Lung (tissue), 11 donors: ENCODE measurements at regions not wholly inside any gene's neighbourhood (a gene's known extent, or its start where the extent isn't known, plus 50 kb on each side); places are given as distances from the start of the nearest gene placed in this dataset.

Experiments
- ATAC-seq: fragments of 200-7000 bp; cut with Tn5 transposase; one replicate; pipeline ENCODE4 v1.9.1; 2020; ENCODE audit warnings: moderate number of reproducible peaks; ENCODE audit not compliant: insufficient read depth, low FRiP score
- DNase-seq, 3 donors: peaks; one replicate each; pipeline ENCODE4 v3.0.0-alpha.2; 2013 to 2017
- H3K27ac ChIP-seq, 2 donors: one replicate each; pipeline ENCODE4 v1.5.1; 2013; ENCODE audit warnings: mild to moderate bottlenecking in 2 of 2, moderate library complexity in 2 of 2, control low read depth in 1 of 2, inconsistent platforms in 1 of 2, low read depth in 1 of 2, low read length in 1 of 2
- H3K27me3 ChIP-seq, 3 donors: one replicate each; pipeline ENCODE4 v1.5.1; 2013; ENCODE audit warnings: low read length in 2 of 3; ENCODE audit not compliant: control insufficient read depth in 3 of 3, insufficient read depth in 3 of 3
- H3K36me3 ChIP-seq, 4 donors: one replicate each; pipeline ENCODE4 v1.5.1; 2013; ENCODE audit warnings: low read length in 4 of 4, mild to moderate bottlenecking in 1 of 4, moderate library complexity in 1 of 4; ENCODE audit not compliant: control insufficient read depth in 4 of 4, insufficient read depth in 4 of 4
- H3K4me1 ChIP-seq, 5 donors: one replicate each; pipeline ENCODE4 v1.5.1; 2013; ENCODE audit warnings: low read length in 5 of 5, mild to moderate bottlenecking in 2 of 5, moderate library complexity in 1 of 5; ENCODE audit not compliant: control insufficient read depth in 5 of 5, insufficient read depth in 5 of 5
- H3K4me3 ChIP-seq: one replicate; pipeline ENCODE4 v1.5.1; 2013; ENCODE audit warnings: mild to moderate bottlenecking, control low read depth, moderate library complexity
- H3K9ac ChIP-seq, 2 donors: one replicate each; pipeline ENCODE4 v1.5.1; 2013; ENCODE audit warnings: low read length in 2 of 2, control low read depth in 1 of 2; ENCODE audit not compliant: insufficient read depth in 1 of 2
- H3K9me3 ChIP-seq, 4 donors: one replicate each; pipeline ENCODE4 v1.5.1; 2013; ENCODE audit warnings: low read length in 3 of 4, mild to moderate bottlenecking in 1 of 4, moderate library complexity in 1 of 4; ENCODE audit not compliant: control insufficient read depth in 4 of 4, insufficient read depth in 3 of 4
- CTCF ChIP-seq: IDR thresholded peaks from 2 replicates; pipeline ENCODE4 v1.5.1; 2012; ENCODE audit warnings: mild to moderate bottlenecking; ENCODE audit errors: control extremely low read depth, extremely low read depth
- WGBS, 2 donors: extraction: QIAGEN DNeasy Blood & Tissue Kit; methylation state at CpG; one replicate each; pipeline ENCODE4 v1.1.7; 2013; 5-methylcytosine and 5-hydroxymethylcytosine counted together
- donor health status: control.
- donor health status: control.
- donor health status: Bipolar disorder and iron deficiency.
- donor health status: healthy.
- donor health status: DM: yes; HTN: yes; CAD: no.

DNA sequence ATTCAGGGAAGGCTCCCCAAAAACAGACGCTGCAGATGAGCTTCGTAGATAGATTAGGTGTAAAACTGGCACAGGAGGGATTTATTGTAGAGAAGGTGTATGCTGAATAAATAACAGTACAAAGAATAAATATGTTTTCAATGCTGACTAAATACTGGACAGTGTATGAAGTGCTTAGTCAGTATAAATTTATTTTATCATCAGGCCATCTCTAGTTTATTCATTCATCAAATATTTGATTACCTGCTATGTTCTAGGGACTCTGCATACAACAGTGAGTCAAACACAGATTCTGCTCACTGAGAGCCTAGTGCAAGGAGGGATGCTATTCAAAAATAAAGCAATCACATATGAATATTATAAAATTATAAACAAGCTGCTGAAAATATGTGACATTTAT, 63.6 kb upstream of the TSPAN5 start:
- Histone ChIP-seq H3K36me3 (no peaks in the 10 kb centered on the region), H3K4me3 (no peak overlapping the region), H3K9me3 (no peaks in the 10 kb centered on the region), H3K4me1 (no peaks in the 10 kb centered on the region), H3K27me3 (no peaks in the 10 kb centered on the region), H3K27ac (no peak overlapping the region), H3K9ac (no peak overlapping the region)
- no peak for TF ChIP-seq CTCF
- 85 to 96% methylated on average over 2 of the region's 2 CpGs for WGBS, 2 donors
- ATAC-seq: no peak
- no peak for DNase-seq

DNA sequence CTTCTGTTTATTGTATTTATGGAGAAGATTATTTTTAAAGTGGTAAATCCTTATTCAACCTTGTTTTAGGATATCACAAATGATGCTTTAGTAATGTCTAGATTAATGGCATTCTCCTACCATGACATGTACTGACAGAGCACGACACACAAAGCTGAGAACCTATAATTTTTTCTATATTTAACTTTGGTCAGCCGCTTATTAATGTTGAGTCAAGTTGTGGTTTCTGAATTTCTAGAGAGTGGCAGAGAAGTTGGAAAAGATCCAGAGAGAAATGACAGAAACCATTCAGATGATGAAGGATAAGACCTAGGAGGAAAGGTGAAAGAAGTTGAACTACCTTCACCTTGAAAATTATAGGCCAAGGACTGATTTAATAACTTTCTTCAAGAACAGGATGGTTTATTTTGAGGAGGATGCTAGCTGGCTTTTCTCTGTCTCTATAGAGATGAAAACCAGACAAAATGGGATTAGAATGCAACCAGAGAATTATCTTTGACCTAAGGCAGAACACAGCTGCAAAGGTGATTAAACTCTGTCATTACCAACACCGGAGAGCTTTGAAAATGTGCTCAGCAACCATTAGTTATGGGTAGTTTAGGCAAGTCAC, 62.6 kb upstream of the TSPAN5 start:
- H3K4me1 ChIP-seq: no peaks in the 10 kb centered on the region
- H3K9me3 ChIP-seq: no peaks in the 10 kb centered on the region
- TF ChIP-seq CTCF: no peak
- no peaks in the 10 kb centered on the region for H3K27me3 ChIP-seq
- 49 to 62% methylated on average over 3 of the region's 3 CpGs for WGBS, 2 donors
- H3K9ac ChIP-seq: no peak overlapping the region
- no peak overlapping the region for H3K27ac ChIP-seq
- H3K4me3 ChIP-seq: no peak overlapping the region
- no peaks in the 10 kb centered on the region for H3K36me3 ChIP-seq
- DNase-seq (no peak), ATAC-seq (no peak)

- H3K9ac ChIP-seq: no peak overlapping the region
- DNase-seq: no peak
- TF ChIP-seq CTCF: no peak
These were observed 58.4 kb upstream of the TSPAN5 start for GRCh38 chr4:98716796-98717195.

DNA sequence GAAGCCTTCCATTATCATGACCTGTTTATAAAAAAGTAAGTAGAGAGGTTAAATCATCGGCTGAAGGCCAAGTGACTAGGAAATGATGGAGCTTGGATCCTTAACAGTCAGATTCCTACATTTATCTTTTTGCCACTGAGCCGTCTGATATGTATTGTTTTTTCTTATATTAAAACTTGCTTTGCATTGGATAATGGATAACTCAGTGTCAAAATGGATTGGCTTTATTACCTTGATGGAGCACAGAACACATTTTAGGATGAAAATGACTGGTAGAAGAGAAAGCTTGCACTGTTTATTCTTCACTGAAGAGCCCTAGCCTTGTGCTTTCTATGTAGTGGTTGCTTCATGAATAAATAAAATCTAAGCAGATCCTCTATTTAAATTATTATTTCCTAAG, 54.2 kb upstream of the TSPAN5 start:
- DNase-seq (no peak), ATAC-seq (no peak)
- H3K4me1 ChIP-seq: no peaks in the 10 kb centered on the region
- no peak overlapping the region for H3K9ac ChIP-seq
- TF ChIP-seq CTCF: no peak
- H3K4me3 ChIP-seq: no peak overlapping the region
- H3K27ac ChIP-seq: no peak overlapping the region
- no peaks in the 10 kb centered on the region for H3K9me3 ChIP-seq
- 84 to 88% methylated on average over 2 of the region's 2 CpGs for WGBS, 2 donors
- no peaks in the 10 kb centered on the region for H3K36me3 ChIP-seq
- no peaks in the 10 kb centered on the region for H3K27me3 ChIP-seq

More at GRCh38 chr4:98716796-98717195, 58.4 kb upstream of the TSPAN5 start:
- Histone ChIP-seq H3K27me3 (no peaks in the 10 kb centered on the region), H3K36me3 (no peaks in the 10 kb centered on the region), H3K4me1 (no peaks in the 10 kb centered on the region), H3K4me3 (no peak overlapping the region), H3K9me3 (no peaks in the 10 kb centered on the region), H3K27ac (no peak overlapping the region)
- no peak for ATAC-seq
